GM19035 (cell line): ENCODE measurements at regions not wholly inside any gene's neighbourhood (a gene's known extent, or its start where the extent isn't known, plus 50 kb on each side); places are given as distances from the start of the nearest gene placed in this dataset.

Experiments
- ATAC-seq: cut with Tn5 transposase; IDR thresholded peaks from one replicate; pipeline ENCODE4 v1.9.1; 2021; ENCODE audit not compliant: unreplicated experiment

GRCh38 chr16:77551357-77551756 lies 116.5 kb upstream of the ADAMTS18 start:
- ATAC-seq = no peak

GRCh38 chr16:77553130-77553529 lies 118.3 kb upstream of the ADAMTS18 start:
- no peak for ATAC-seq

- ATAC-seq = no peak
Observed at GRCh38 chr16:77555126-77555525, 120.3 kb upstream of the ADAMTS18 start.

- ATAC-seq = no peak
Observed at GRCh38 chr16:77555791-77556190, 121.0 kb upstream of the ADAMTS18 start.

- ATAC-seq = no peak
Observed at GRCh38 chr16:77556201-77556873, 121.5 kb upstream of the ADAMTS18 start.

- ATAC-seq = no peak
Observed at GRCh38 chr16:77557385-77557784, 122.6 kb upstream of the ADAMTS18 start.

- ATAC-seq = no peak
Observed at GRCh38 chr16:77558786-77559185, 124.0 kb upstream of the ADAMTS18 start.

GRCh38 chr16:77562497-77562896 lies 127.7 kb upstream of the ADAMTS18 start:
- ATAC-seq = no peak

GRCh38 chr16:77564791-77565390 lies 130.1 kb upstream of the ADAMTS18 start:
- ATAC-seq = no peak

GRCh38 chr16:77569406-77569805 lies 134.6 kb upstream of the ADAMTS18 start:
- ATAC-seq = no peak

- no peak for ATAC-seq
Observed at GRCh38 chr16:77570574-77570973, 135.7 kb upstream of the ADAMTS18 start.

- ATAC-seq = no peak
Observed at GRCh38 chr16:77571115-77571862, 136.5 kb upstream of the ADAMTS18 start.

- ATAC-seq = no peak
Observed at GRCh38 chr16:77574867-77575624, 140.2 kb upstream of the ADAMTS18 start.

GRCh38 chr16:77579351-77579891 lies 142.9 kb upstream of the NUDT7 start:
- ATAC-seq = no peak

- no peak for ATAC-seq
Observed at GRCh38 chr16:77581706-77582105, 140.6 kb upstream of the NUDT7 start.

GRCh38 chr16:77584205-77584859 lies 138.0 kb upstream of the NUDT7 start:
- peak; percentile 63 for ATAC-seq

GRCh38 chr16:77585379-77586251 lies 136.7 kb upstream of the NUDT7 start:
- no peak for ATAC-seq

- ATAC-seq = no peak
Observed at GRCh38 chr16:77588389-77588788, 133.9 kb upstream of the NUDT7 start.

- no peak for ATAC-seq
Observed at GRCh38 chr16:77589071-77589765, 133.1 kb upstream of the NUDT7 start.
